Peyer's patch (tissue), 4 donors: ENCODE measurements at regions not wholly inside any gene's neighbourhood (a gene's known extent, or its start where the extent isn't known, plus 50 kb on each side); places are given as distances from the start of the nearest gene placed in this dataset.

Experiments used
- DNase-seq, 3 donors: peaks; one replicate each; pipeline ENCODE4 v3.0.0-alpha.2; 2017 to 2019
- H3K27ac ChIP-seq, 4 donors: fragments of 200-600 bp; sonication (generic); one replicate each; pipeline ENCODE4 v1.5.1; 2016 to 2019
- H3K27me3 ChIP-seq, 2 donors: fragments of 200-600 bp; sonication (generic); one replicate each; pipeline ENCODE4 v1.5.1; 2019
- H3K36me3 ChIP-seq, 3 donors: fragments of 200-600 bp; sonication (generic); one replicate each; pipeline ENCODE4 v1.5.1; 2016 to 2019
- H3K4me1 ChIP-seq, 4 donors: fragments of 200-600 bp; sonication (generic); one replicate each; pipeline ENCODE4 v1.5.1; 2016 to 2019
- H3K4me3 ChIP-seq, 4 donors: fragments of 200-600 bp; sonication (generic); 1 replicate in 3 of 4; 2 replicates in 1 of 4; pipeline ENCODE4 v1.5.1; 2016 to 2019; ENCODE audit warnings: mild to moderate bottlenecking in 1 of 4
- H3K9me3 ChIP-seq, 4 donors: fragments of 200-600 bp; sonication (generic); one replicate each; pipeline ENCODE4 v1.5.1; 2016 to 2019; ENCODE audit warnings: mild to moderate bottlenecking in 1 of 4
- CTCF ChIP-seq, 6 experiments: fragments of 450-650 bp in 4 of 6; fragments of 200-600 bp in 2 of 6; sonication (generic) in 1 of 6; IDR thresholded peaks; one replicate each; pipeline ENCODE4 v1.5.1; 2017 to 2019; ENCODE audit warnings: antibody characterized with exemption in 6 of 6, mild to moderate bottlenecking in 3 of 6, moderate library complexity in 1 of 6
- POLR2A ChIP-seq, 2 donors: fragments of 450-650 bp; IDR thresholded peaks; one replicate each; pipeline ENCODE4 v1.5.1; 2017; ENCODE audit warnings: antibody characterized with exemption in 2 of 2, mild to moderate bottlenecking in 2 of 2, moderate library complexity in 2 of 2

GRCh38 chr10:52999681-53000080, 227.1 kb upstream of the MBL2 start:
- no peaks in the 10 kb centered on the region for H3K4me1 ChIP-seq
- TF ChIP-seq CTCF (IDR thresholded peaks at IDR 0.05) (no peak), POLR2A (IDR thresholded peaks at IDR 0.05) (no peak)
- no peak overlapping the region for H3K27ac ChIP-seq
- no peaks in the 10 kb centered on the region for H3K36me3 ChIP-seq
- no peak overlapping the region for H3K4me3 ChIP-seq
- H3K9me3 ChIP-seq = no peaks in the 10 kb centered on the region
- DNase-seq = no peak
- no peaks in the 10 kb centered on the region for H3K27me3 ChIP-seq

- TF ChIP-seq CTCF (IDR thresholded peaks at IDR 0.05) (no peak), POLR2A (IDR thresholded peaks at IDR 0.05) (no peak)
- H3K4me3 ChIP-seq = no peak overlapping the region
- no peaks in the 10 kb centered on the region for H3K9me3 ChIP-seq
- no peaks in the 10 kb centered on the region for H3K27me3 ChIP-seq
- H3K27ac ChIP-seq = no peak overlapping the region
- no peak for DNase-seq
- no peaks in the 10 kb centered on the region for H3K4me1 ChIP-seq
- H3K36me3 ChIP-seq = no peaks in the 10 kb centered on the region
Measured at GRCh38 chr10:52999258-52999657, 226.7 kb upstream of the MBL2 start.

- no peaks in the 10 kb centered on the region for H3K4me1 ChIP-seq
- DNase-seq = no peak
- H3K9me3 ChIP-seq = no peaks in the 10 kb centered on the region
- H3K4me3 ChIP-seq = no peak overlapping the region
- no peaks in the 10 kb centered on the region for H3K27me3 ChIP-seq
- H3K36me3 ChIP-seq = no peaks in the 10 kb centered on the region
- H3K27ac ChIP-seq = no peak overlapping the region
- TF ChIP-seq CTCF (IDR thresholded peaks at IDR 0.05) (no peak), POLR2A (IDR thresholded peaks at IDR 0.05) (no peak)
Measured at GRCh38 chr10:52997007-52997406, 224.4 kb upstream of the MBL2 start.

- no peaks in the 10 kb centered on the region for H3K36me3 ChIP-seq
- no peaks in the 10 kb centered on the region for H3K9me3 ChIP-seq
- no peak overlapping the region for H3K4me3 ChIP-seq
- no peaks in the 10 kb centered on the region for H3K27me3 ChIP-seq
- no peak overlapping the region for H3K27ac ChIP-seq
- DNase-seq = no peak
- TF ChIP-seq CTCF (IDR thresholded peaks at IDR 0.05) (no peak), POLR2A (IDR thresholded peaks at IDR 0.05) (no peak)
- no peaks in the 10 kb centered on the region for H3K4me1 ChIP-seq
Measured at GRCh38 chr10:52994370-52994769, 221.8 kb upstream of the MBL2 start.

GRCh38 chr10:52993109-52993508, 220.5 kb upstream of the MBL2 start:
- Histone ChIP-seq H3K36me3 (no peaks in the 10 kb centered on the region), H3K4me3 (no peak overlapping the region), H3K9me3 (no peaks in the 10 kb centered on the region), H3K27me3 (no peaks in the 10 kb centered on the region), H3K27ac (no peak overlapping the region), H3K4me1 (no peaks in the 10 kb centered on the region)
- no peak for TF ChIP-seq POLR2A (IDR thresholded peaks at IDR 0.05)
- TF ChIP-seq CTCF (IDR thresholded peaks at IDR 0.05) = no peak
- no peak for DNase-seq

- Histone ChIP-seq H3K27me3 (no peaks in the 10 kb centered on the region), H3K4me1 (no peaks in the 10 kb centered on the region), H3K4me3 (no peak overlapping the region), H3K36me3 (no peaks in the 10 kb centered on the region), H3K27ac (no peak overlapping the region), H3K9me3 (no peaks in the 10 kb centered on the region)
- TF ChIP-seq POLR2A (IDR thresholded peaks at IDR 0.05) = no peak
- no peak for TF ChIP-seq CTCF (IDR thresholded peaks at IDR 0.05)
- DNase-seq = no peak
Measured at GRCh38 chr10:52992567-52992966, 220.0 kb upstream of the MBL2 start.
